Breast epithelium (tissue), 3 donors: ENCODE measurements at regions not wholly inside any gene's neighbourhood (a gene's known extent, or its start where the extent isn't known, plus 50 kb on each side); places are given as distances from the start of the nearest gene placed in this dataset.

Experiments used
- POLR2A ChIP-seq: fragments of 450-650 bp; IDR thresholded peaks from one replicate; pipeline ENCODE4 v1.6.1; 2016; ENCODE audit warnings: antibody characterized with exemption, mild to moderate bottlenecking, moderate library complexity
- POLR2AphosphoS5 ChIP-seq, 3 donors: sonication (generic); formaldehyde crosslinking; IDR thresholded peaks; one replicate each; pipeline ENCODE4 v1.6.1; 2017; ENCODE audit warnings: antibody characterized with exemption in 3 of 3
- TF ChIP-seq, protein P1 (sequence below), 3 donors: fragments of 450-650 bp; IDR thresholded peaks; one replicate each; pipeline ENCODE4 v1.5.1; 2016 to 2017; ENCODE audit warnings: antibody characterized with exemption in 3 of 3, mild to moderate bottlenecking in 3 of 3, moderate library complexity in 3 of 3

DNA sequence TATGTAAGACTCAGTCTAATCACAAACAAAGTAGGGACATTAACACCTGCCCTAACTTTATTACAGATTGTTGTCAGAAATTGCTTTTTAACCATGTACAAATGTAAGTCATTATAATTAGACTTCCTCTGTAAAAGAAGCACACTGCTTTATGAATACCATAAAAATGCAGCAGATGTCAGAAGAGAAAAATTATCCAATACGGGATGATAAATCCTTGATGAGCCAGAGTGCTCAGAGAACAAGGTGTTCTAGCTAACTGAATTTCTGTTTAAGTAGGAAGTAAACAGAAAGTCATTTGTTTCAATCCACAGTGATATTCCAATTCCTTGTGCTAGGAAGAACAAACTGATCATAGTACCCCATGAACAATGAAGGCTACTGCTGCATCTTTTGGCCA is 54.6 kb upstream of the BMPER start:
- TF ChIP-seq, protein P1, sequence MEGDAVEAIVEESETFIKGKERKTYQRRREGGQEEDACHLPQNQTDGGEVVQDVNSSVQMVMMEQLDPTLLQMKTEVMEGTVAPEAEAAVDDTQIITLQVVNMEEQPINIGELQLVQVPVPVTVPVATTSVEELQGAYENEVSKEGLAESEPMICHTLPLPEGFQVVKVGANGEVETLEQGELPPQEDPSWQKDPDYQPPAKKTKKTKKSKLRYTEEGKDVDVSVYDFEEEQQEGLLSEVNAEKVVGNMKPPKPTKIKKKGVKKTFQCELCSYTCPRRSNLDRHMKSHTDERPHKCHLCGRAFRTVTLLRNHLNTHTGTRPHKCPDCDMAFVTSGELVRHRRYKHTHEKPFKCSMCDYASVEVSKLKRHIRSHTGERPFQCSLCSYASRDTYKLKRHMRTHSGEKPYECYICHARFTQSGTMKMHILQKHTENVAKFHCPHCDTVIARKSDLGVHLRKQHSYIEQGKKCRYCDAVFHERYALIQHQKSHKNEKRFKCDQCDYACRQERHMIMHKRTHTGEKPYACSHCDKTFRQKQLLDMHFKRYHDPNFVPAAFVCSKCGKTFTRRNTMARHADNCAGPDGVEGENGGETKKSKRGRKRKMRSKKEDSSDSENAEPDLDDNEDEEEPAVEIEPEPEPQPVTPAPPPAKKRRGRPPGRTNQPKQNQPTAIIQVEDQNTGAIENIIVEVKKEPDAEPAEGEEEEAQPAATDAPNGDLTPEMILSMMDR (IDR thresholded peaks at IDR 0.05) = no peak
- TF ChIP-seq POLR2A (no peak), POLR2AphosphoS5 (IDR thresholded peaks at IDR 0.05) (no peak)
